ENCODE measurements at regions not wholly inside any gene's neighbourhood (a gene's known extent, or its start where the extent isn't known, plus 50 kb on each side); places are given as distances from the start of the nearest gene placed in this dataset.

- 90% methylated on average over 5 of the region's 5 CpGs for WGBS (ENCODE audit: low lambda C conversion rate, missing lambda C conversion rate)
Measured at GRCh38 chr5:42881416-42882117, 69.9 kb upstream of the SELENOP start.

GRCh38 chr5:42880496-42881150 is 68.9 kb upstream of the SELENOP start:
- Histone ChIP-seq H3K36me3 (replicated peaks; ENCODE audit: insufficient read depth, low read depth) (no peaks in the 10 kb centered on the region), H3K4me3 (no peak overlapping the region), H4K20me1 (ENCODE audit: insufficient read depth, poor library complexity, severe bottlenecking) (no peaks in the 10 kb centered on the region), H3K9me3 (ENCODE audit: low read depth) (no peaks in the 10 kb centered on the region), H3K4me1 (ENCODE audit: insufficient read depth) (peaks cover 44% of the 10 kb centered on the region), H3K4me2 (no peak overlapping the region), H3K27ac (peak overlapping the region; percentile 91), H3K27me3 (no peaks in the 10 kb centered on the region), H3K9me2 (replicated peaks; ENCODE audit: insufficient read depth) (no peaks in the 10 kb centered on the region), H3K79me2 (no peaks in the 10 kb centered on the region), H2AFZ (no peak overlapping the region)
- WGBS (ENCODE audit: low lambda C conversion rate, missing lambda C conversion rate): 59% methylated on average over 1 of the region's 1 CpG
- no peak for DNase-seq (ENCODE audit: low spot score)
- TF ChIP-seq EZH2phosphoT487 (IDR thresholded peaks at IDR 0.05; ENCODE audit: low read depth, severe bottlenecking, unreplicated experiment) (no peak), EZH2 (IDR thresholded peaks at IDR 0.05; ENCODE audit: borderline replicate concordance) (no peak)
- TF ChIP-seq, protein P1, sequence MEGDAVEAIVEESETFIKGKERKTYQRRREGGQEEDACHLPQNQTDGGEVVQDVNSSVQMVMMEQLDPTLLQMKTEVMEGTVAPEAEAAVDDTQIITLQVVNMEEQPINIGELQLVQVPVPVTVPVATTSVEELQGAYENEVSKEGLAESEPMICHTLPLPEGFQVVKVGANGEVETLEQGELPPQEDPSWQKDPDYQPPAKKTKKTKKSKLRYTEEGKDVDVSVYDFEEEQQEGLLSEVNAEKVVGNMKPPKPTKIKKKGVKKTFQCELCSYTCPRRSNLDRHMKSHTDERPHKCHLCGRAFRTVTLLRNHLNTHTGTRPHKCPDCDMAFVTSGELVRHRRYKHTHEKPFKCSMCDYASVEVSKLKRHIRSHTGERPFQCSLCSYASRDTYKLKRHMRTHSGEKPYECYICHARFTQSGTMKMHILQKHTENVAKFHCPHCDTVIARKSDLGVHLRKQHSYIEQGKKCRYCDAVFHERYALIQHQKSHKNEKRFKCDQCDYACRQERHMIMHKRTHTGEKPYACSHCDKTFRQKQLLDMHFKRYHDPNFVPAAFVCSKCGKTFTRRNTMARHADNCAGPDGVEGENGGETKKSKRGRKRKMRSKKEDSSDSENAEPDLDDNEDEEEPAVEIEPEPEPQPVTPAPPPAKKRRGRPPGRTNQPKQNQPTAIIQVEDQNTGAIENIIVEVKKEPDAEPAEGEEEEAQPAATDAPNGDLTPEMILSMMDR (IDR thresholded peaks at IDR 0.05; ENCODE audit: poor library complexity): no peak

More at GRCh38 chr5:42881416-42882117, 69.9 kb upstream of the SELENOP start:
- no peak for DNase-seq (ENCODE audit: low spot score)
- Histone ChIP-seq H3K4me3 (no peak overlapping the region), H3K4me2 (no peak overlapping the region), H3K27me3 (no peaks in the 10 kb centered on the region), H3K9me3 (ENCODE audit: low read depth) (no peaks in the 10 kb centered on the region), H2AFZ (no peak overlapping the region), H3K9me2 (replicated peaks; ENCODE audit: insufficient read depth) (no peaks in the 10 kb centered on the region), H3K79me2 (no peaks in the 10 kb centered on the region), H3K4me1 (ENCODE audit: insufficient read depth) (peaks cover 45% of the 10 kb centered on the region), H3K27ac (peak overlapping the region; percentile 91), H4K20me1 (ENCODE audit: insufficient read depth, poor library complexity, severe bottlenecking) (no peaks in the 10 kb centered on the region), H3K36me3 (replicated peaks; ENCODE audit: insufficient read depth, low read depth) (no peaks in the 10 kb centered on the region)
- TF ChIP-seq, protein P1 (IDR thresholded peaks at IDR 0.05; ENCODE audit: poor library complexity): no peak
- TF ChIP-seq EZH2 (IDR thresholded peaks at IDR 0.05; ENCODE audit: borderline replicate concordance) (no peak), EZH2phosphoT487 (IDR thresholded peaks at IDR 0.05; ENCODE audit: low read depth, severe bottlenecking, unreplicated experiment) (no peak)

GRCh38 chr5:42879291-42879690 is 67.6 kb upstream of the SELENOP start:
- peak; percentile 66 for DNase-seq (ENCODE audit: low spot score)
- Histone ChIP-seq H3K27me3 (no peaks in the 10 kb centered on the region), H3K79me2 (no peaks in the 10 kb centered on the region), H3K4me1 (ENCODE audit: insufficient read depth) (peaks cover 55% of the 10 kb centered on the region), H3K9me3 (ENCODE audit: low read depth) (no peaks in the 10 kb centered on the region), H3K36me3 (replicated peaks; ENCODE audit: insufficient read depth, low read depth) (no peaks in the 10 kb centered on the region), H2AFZ (no peak overlapping the region), H3K9me2 (replicated peaks; ENCODE audit: insufficient read depth) (no peaks in the 10 kb centered on the region), H3K27ac (peak overlapping the region; percentile 91), H4K20me1 (ENCODE audit: insufficient read depth, poor library complexity, severe bottlenecking) (no peaks in the 10 kb centered on the region), H3K4me2 (peak overlapping the region; percentile 8), H3K4me3 (no peak overlapping the region)
- TF ChIP-seq, protein P1 (IDR thresholded peaks at IDR 0.05; ENCODE audit: poor library complexity): no peak
- TF ChIP-seq EZH2 (IDR thresholded peaks at IDR 0.05; ENCODE audit: borderline replicate concordance) (no peak), EZH2phosphoT487 (IDR thresholded peaks at IDR 0.05; ENCODE audit: low read depth, severe bottlenecking, unreplicated experiment) (no peak)
- 54% methylated on average over 2 of the region's 2 CpGs for WGBS (ENCODE audit: low lambda C conversion rate, missing lambda C conversion rate)

Measured in hepatocyte (in vitro differentiated cells).